IMR-90 (cell line): ENCODE measurements at regions not wholly inside any gene's neighbourhood (a gene's known extent, or its start where the extent isn't known, plus 50 kb on each side); places are given as distances from the start of the nearest gene placed in this dataset.

Experiments
- ATAC-seq: fragments of 200-7000 bp; cut with Tn5 transposase; 2 replicates; pipeline ENCODE4 v1.9.1; 2020; ENCODE audit warnings: low read depth, mild to moderate bottlenecking, moderate library complexity
- BruUV-seq: library from RNA; stranded (reverse); fragments of 400-500 nt; replicated peaks from 2 replicates; lab custom pipeline; 2021; lab: Mats Ljungman, UMichigan
- CTCF ChIA-PET: fragments of 300-600 bp; formaldehyde crosslinking; extraction: SDS; loops from one replicate; lab custom pipeline; 2021; ENCODE audit warnings: antibody characterized with exemption; lab: Yijun Ruan, JAX
- POLR2A ChIA-PET: fragments of 300-600 bp; sonication (Branson Sonifier 250); formaldehyde crosslinking; loops from one replicate; lab custom pipeline; 2022; ENCODE audit warnings: antibody characterized with exemption; ENCODE audit not compliant: unreplicated experiment; lab: Charles Lee
- DNase-seq: peaks from one replicate; pipeline ENCODE4 v3.0.0; 2013
- H2AFZ ChIP-seq: replicated peaks from 2 replicates; pipeline ENCODE3; 2013; ENCODE audit warnings: low read length, mild to moderate bottlenecking; ENCODE audit not compliant: poor library complexity
- H2AK5ac ChIP-seq: 2 replicates; pipeline ENCODE4 v1.6.1; 2013; ENCODE audit warnings: low read depth, low read length, inconsistent platforms
- H2AK9ac ChIP-seq: replicated peaks from 2 replicates; pipeline ENCODE3; 2013; ENCODE audit warnings: mild to moderate bottlenecking, low read depth, low read length, moderate library complexity; ENCODE audit not compliant: poor library complexity
- H2BK120ac ChIP-seq: 2 replicates; pipeline ENCODE4 v1.6.1; 2013; ENCODE audit warnings: low read depth, low read length, inconsistent platforms
- H2BK15ac ChIP-seq: 3 replicates; pipeline ENCODE4 v1.6.1; 2013; ENCODE audit warnings: low read depth, low read length, inconsistent platforms
- H2BK20ac ChIP-seq: 2 replicates; pipeline ENCODE4 v1.6.1; 2013; ENCODE audit warnings: low read depth, mild to moderate bottlenecking, inconsistent platforms, low read length, moderate library complexity
- H2BK5ac ChIP-seq: 2 replicates; pipeline ENCODE4 v1.6.1; 2013; ENCODE audit warnings: mild to moderate bottlenecking, low read depth, low read length, inconsistent platforms; ENCODE audit not compliant: poor library complexity, severe bottlenecking
- H3K14ac ChIP-seq: replicated peaks from 2 replicates; pipeline ENCODE4 v1.6.1; 2013; ENCODE audit warnings: low read depth, low read length, inconsistent platforms
- H3K18ac ChIP-seq: 2 replicates; pipeline ENCODE4 v1.6.1; 2013; ENCODE audit warnings: low read depth, low read length, control low read depth
- H3K23ac ChIP-seq: 2 replicates; pipeline ENCODE4 v1.6.1; 2013; ENCODE audit warnings: low read depth, low read length, inconsistent platforms
- H3K27ac ChIP-seq: 2 replicates; pipeline ENCODE4 v1.5.1; 2013; ENCODE audit warnings: mild to moderate bottlenecking, control low read depth, low read length; ENCODE audit not compliant: insufficient read depth
- H3K27me3 ChIP-seq: 2 replicates; pipeline ENCODE4 v1.6.1; 2013; ENCODE audit warnings: low read length; ENCODE audit not compliant: control insufficient read depth, insufficient read depth
- H3K36me3 ChIP-seq: 2 replicates; pipeline ENCODE4 v1.6.1; 2013; ENCODE audit warnings: low read length, mixed read lengths; ENCODE audit not compliant: control insufficient read depth, insufficient read depth
- H3K4ac ChIP-seq: 2 replicates; pipeline ENCODE4 v1.6.1; 2013; ENCODE audit warnings: low read depth, low read length, inconsistent platforms
- H3K4me1 ChIP-seq: 2 replicates; pipeline ENCODE4 v1.6.1; 2013; ENCODE audit warnings: low read length, mixed read lengths; ENCODE audit not compliant: control insufficient read depth, insufficient read depth
- H3K4me2 ChIP-seq: 2 replicates; pipeline ENCODE4 v1.6.1; 2013; ENCODE audit warnings: low read depth, mild to moderate bottlenecking, control low read depth, low read length, moderate library complexity
- H3K4me3 ChIP-seq: 2 replicates; pipeline ENCODE4 v1.5.1; 2013; ENCODE audit warnings: low read depth, mild to moderate bottlenecking, control low read depth, low read length, moderate library complexity; ENCODE audit not compliant: insufficient read depth
- H3K56ac ChIP-seq: 2 replicates; pipeline ENCODE4 v1.6.1; 2013; ENCODE audit warnings: low read length, inconsistent platforms; ENCODE audit not compliant: insufficient read depth; ENCODE audit errors: extremely low read depth
- H3K79me1 ChIP-seq, 2 experiments: 2 replicates each; pipeline ENCODE4 v1.6.1; 2013; ENCODE audit warnings: low read length in 2 of 2, inconsistent platforms in 1 of 2, low read depth in 1 of 2
- H3K9ac ChIP-seq: 2 replicates; pipeline ENCODE4 v1.6.1; 2013; ENCODE audit warnings: low read depth, low read length, control low read depth
- H3K9me1 ChIP-seq: 2 replicates; pipeline ENCODE4 v1.6.1; 2013; ENCODE audit warnings: low read length, inconsistent platforms; ENCODE audit not compliant: insufficient read depth
- H3K9me3 ChIP-seq: 2 replicates; pipeline ENCODE4 v1.6.1; 2013; ENCODE audit warnings: low read length; ENCODE audit not compliant: control insufficient read depth, insufficient read depth
- H4K20me1 ChIP-seq: 2 replicates; pipeline ENCODE4 v1.6.1; 2013; ENCODE audit warnings: low read length, inconsistent platforms; ENCODE audit not compliant: insufficient read depth
- H4K5ac ChIP-seq: 2 replicates; pipeline ENCODE4 v1.6.1; 2013; ENCODE audit warnings: mild to moderate bottlenecking, low read depth, low read length, control low read depth
- H4K8ac ChIP-seq, 2 experiments: 2 replicates each; pipeline ENCODE4 v1.6.1; 2013; ENCODE audit warnings: low read depth in 2 of 2, low read length in 2 of 2, control low read depth in 1 of 2, inconsistent platforms in 1 of 2
- H4K91ac ChIP-seq: 2 replicates; pipeline ENCODE4 v1.6.1; 2013; ENCODE audit warnings: low read depth, low read length, inconsistent platforms; ENCODE audit not compliant: insufficient read depth
- BHLHE40 ChIP-seq: fragments of 150-350 bp; IDR thresholded peaks from 2 replicates; pipeline ENCODE4 v1.6.1; 2016; ENCODE audit warnings: mild to moderate bottlenecking, low read depth, low read length
- CEBPB ChIP-seq: IDR thresholded peaks from 2 replicates; pipeline ENCODE4 v1.6.1; 2012; ENCODE audit warnings: low read depth, low read length, improper control_type of control experiment
- CHD1 ChIP-seq: IDR thresholded peaks from 2 replicates; pipeline ENCODE4 v1.6.1; 2012; ENCODE audit warnings: low read depth, low read length, improper control_type of control experiment
- FOS ChIP-seq: fragments of 150-350 bp; IDR thresholded peaks from 2 replicates; pipeline ENCODE4 v1.6.1; 2016; ENCODE audit warnings: low read depth, low read length
- MAFK ChIP-seq: IDR thresholded peaks from 2 replicates; pipeline ENCODE4 v1.6.1; 2012; ENCODE audit warnings: low read depth, low read length, improper control_type of control experiment
- MAZ ChIP-seq: IDR thresholded peaks from 2 replicates; pipeline ENCODE4 v1.6.1; 2012; ENCODE audit warnings: low read depth, mild to moderate bottlenecking, low read length, improper control_type of control experiment, moderate library complexity, borderline replicate concordance
- MXI1 ChIP-seq: IDR thresholded peaks from 2 replicates; pipeline ENCODE4 v1.6.1; 2012; ENCODE audit warnings: low read depth, mild to moderate bottlenecking, low read length, moderate library complexity, borderline replicate concordance
- NFE2L2 ChIP-seq: fragments of 150-350 bp; IDR thresholded peaks from 2 replicates; pipeline ENCODE4 v1.6.1; 2016; ENCODE audit warnings: low read depth, mild to moderate bottlenecking, low read length
- POLR2A ChIP-seq: IDR thresholded peaks from 2 replicates; pipeline ENCODE4 v1.6.1; 2012; ENCODE audit warnings: mild to moderate bottlenecking, low read depth, low read length
- RAD21 ChIP-seq: IDR thresholded peaks from 2 replicates; pipeline ENCODE4 v1.6.1; 2012; ENCODE audit warnings: low read length, improper control_type of control experiment
- RCOR1 ChIP-seq: IDR thresholded peaks from 2 replicates; pipeline ENCODE4 v1.6.1; 2012; ENCODE audit warnings: mild to moderate bottlenecking, low read length, improper control_type of control experiment; ENCODE audit not compliant: insufficient replicate concordance
- RFX5 ChIP-seq: IDR thresholded peaks from 2 replicates; pipeline ENCODE4 v1.8.0; 2012; ENCODE audit warnings: low read depth, mild to moderate bottlenecking, low read length, moderate library complexity
- SMC3 ChIP-seq: fragments of 150-350 bp; IDR thresholded peaks from 2 replicates; pipeline ENCODE4 v1.6.1; 2016; ENCODE audit warnings: low read depth, mild to moderate bottlenecking, antibody characterized with exemption, low read length, moderate library complexity
- WGBS, 2 experiments: methylation state at CpG; one replicate each; pipeline versions ENCODE4 v1.1.5 to v1.1.7; 2013; ENCODE audit warnings: missing lambda C conversion rate in 2 of 2; ENCODE audit not compliant: insufficient read length in 1 of 2; ENCODE audit errors: extremely low coverage in 2 of 2; 5-methylcytosine and 5-hydroxymethylcytosine counted together
- dilution Hi-C: fragments of 300-500 bp; cut with HindIII; formaldehyde crosslinking; loops from one replicate; pipeline ENCODE4 v1.14.3; 2018; ENCODE audit warnings: low sequenced_read_pairs; ENCODE audit not compliant: unreplicated experiment
- in situ Hi-C: fragments of 300-500 bp; cut with MboI; formaldehyde crosslinking; loops from 3 replicates; pipeline ENCODE4 v1.14.3; 2019; ENCODE audit warnings: low sequenced_read_pairs, inconsistent platforms, mixed read lengths
- intact Hi-C: fragments of 100-400 bp; cut with micrococcal nuclease; formaldehyde crosslinking; loops from 2 replicates; pipeline ENCODE4 v1.10.0; 2022
- TF ChIP-seq, protein P1 (sequence below): fragments of 150-350 bp; IDR thresholded peaks from 2 replicates; pipeline ENCODE4 v1.6.1; 2016; ENCODE audit warnings: low read depth, mild to moderate bottlenecking, low read length, moderate library complexity, borderline replicate concordance
- TF ChIP-seq, protein P2 (sequence below): conservative IDR thresholded peaks from 2 replicates; pipeline ENCODE4 v1.5.1; 2012; ENCODE audit warnings: mild to moderate bottlenecking, low read depth, low read length, improper control_type of control experiment
- TF ChIP-seq, protein P3 (sequence below): fragments of 150-350 bp; IDR thresholded peaks from 2 replicates; pipeline ENCODE4 v1.6.1; 2017; ENCODE audit warnings: mild to moderate bottlenecking, antibody characterized with exemption, low read length, low read depth

DNA sequence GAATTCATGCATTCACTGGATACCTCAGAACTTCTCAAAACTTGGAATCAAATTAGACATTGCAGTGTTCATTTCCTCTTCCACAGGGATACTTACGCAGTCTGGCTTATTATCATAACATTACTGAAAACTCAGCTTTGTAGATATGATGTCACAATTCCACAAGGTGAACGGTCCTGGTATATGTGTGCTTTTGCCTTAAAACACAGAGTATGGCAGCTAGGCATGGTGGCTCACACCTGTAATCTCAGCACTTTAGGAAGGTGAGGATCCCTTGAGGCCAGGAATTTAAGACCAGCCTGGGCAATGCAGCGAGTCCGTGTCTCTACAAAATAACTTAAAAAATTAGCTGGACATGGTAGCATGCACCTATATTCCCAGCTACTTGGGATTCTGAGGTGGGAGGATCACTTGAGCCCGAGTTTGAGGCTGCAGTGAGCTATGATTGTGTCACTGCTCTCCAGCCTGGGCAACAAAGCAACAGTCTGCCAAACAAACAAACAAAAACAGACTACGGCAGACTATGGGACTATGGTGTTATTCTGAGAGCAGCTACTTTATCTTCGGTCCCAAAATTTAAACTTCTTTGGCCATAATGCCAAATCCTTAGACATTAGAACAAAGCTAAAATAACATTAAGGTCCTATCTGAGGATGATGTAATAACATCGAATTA is 1191.9 kb upstream of the SLC39A10 start:
- Histone ChIP-seq H3K23ac (no peak overlapping the region), H3K4ac (no peak overlapping the region), H2AFZ (no peak overlapping the region), H3K27me3 (no peaks in the 10 kb centered on the region), H3K9me1 (no peaks in the 10 kb centered on the region), H2BK20ac (no peak overlapping the region), H3K18ac (no peak overlapping the region), H3K9ac (no peak overlapping the region), H4K20me1 (no peaks in the 10 kb centered on the region), H3K79me1 (no peaks in the 10 kb centered on the region), H2AK9ac (no peak overlapping the region), H2AK5ac (no peak overlapping the region), H3K4me1 (no peaks in the 10 kb centered on the region), H2BK5ac (no peak overlapping the region), H2BK15ac (no peak overlapping the region), H4K5ac (no peak overlapping the region), H3K27ac (no peak overlapping the region), H2BK120ac (no peak overlapping the region), H3K9me3 (no peaks in the 10 kb centered on the region), H3K14ac (no peak overlapping the region), H3K56ac (no peak overlapping the region), H4K91ac (no peak overlapping the region), H3K4me2 (no peak overlapping the region), H4K8ac (no peak overlapping the region), H3K4me3 (no peak overlapping the region), H3K36me3 (no peaks in the 10 kb centered on the region)
- intact Hi-C loops (no loop called here), in situ Hi-C loops (no loop called here), dilution Hi-C loops (no loop called here)
- WGBS, 2 experiments: no CpG with 5 or more reads among the region's 8 CpGs
- ChIA-PET POLR2A (no interaction called here), CTCF (no interaction called here)
- DNase-seq: no peak
- BruUV-seq: no TSS peak
- TF ChIP-seq MAFK: no peak
- TF ChIP-seq CEBPB: no peak
- no peak for TF ChIP-seq RCOR1
- no peak for TF ChIP-seq POLR2A
- TF ChIP-seq, protein P1, sequence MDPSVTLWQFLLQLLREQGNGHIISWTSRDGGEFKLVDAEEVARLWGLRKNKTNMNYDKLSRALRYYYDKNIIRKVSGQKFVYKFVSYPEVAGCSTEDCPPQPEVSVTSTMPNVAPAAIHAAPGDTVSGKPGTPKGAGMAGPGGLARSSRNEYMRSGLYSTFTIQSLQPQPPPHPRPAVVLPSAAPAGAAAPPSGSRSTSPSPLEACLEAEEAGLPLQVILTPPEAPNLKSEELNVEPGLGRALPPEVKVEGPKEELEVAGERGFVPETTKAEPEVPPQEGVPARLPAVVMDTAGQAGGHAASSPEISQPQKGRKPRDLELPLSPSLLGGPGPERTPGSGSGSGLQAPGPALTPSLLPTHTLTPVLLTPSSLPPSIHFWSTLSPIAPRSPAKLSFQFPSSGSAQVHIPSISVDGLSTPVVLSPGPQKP: no peak
- TF ChIP-seq CHD1: no peak
- no peak for TF ChIP-seq FOS
- TF ChIP-seq, protein P2, sequence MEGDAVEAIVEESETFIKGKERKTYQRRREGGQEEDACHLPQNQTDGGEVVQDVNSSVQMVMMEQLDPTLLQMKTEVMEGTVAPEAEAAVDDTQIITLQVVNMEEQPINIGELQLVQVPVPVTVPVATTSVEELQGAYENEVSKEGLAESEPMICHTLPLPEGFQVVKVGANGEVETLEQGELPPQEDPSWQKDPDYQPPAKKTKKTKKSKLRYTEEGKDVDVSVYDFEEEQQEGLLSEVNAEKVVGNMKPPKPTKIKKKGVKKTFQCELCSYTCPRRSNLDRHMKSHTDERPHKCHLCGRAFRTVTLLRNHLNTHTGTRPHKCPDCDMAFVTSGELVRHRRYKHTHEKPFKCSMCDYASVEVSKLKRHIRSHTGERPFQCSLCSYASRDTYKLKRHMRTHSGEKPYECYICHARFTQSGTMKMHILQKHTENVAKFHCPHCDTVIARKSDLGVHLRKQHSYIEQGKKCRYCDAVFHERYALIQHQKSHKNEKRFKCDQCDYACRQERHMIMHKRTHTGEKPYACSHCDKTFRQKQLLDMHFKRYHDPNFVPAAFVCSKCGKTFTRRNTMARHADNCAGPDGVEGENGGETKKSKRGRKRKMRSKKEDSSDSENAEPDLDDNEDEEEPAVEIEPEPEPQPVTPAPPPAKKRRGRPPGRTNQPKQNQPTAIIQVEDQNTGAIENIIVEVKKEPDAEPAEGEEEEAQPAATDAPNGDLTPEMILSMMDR: no peak
- TF ChIP-seq MXI1: no peak
- TF ChIP-seq, protein P3, sequence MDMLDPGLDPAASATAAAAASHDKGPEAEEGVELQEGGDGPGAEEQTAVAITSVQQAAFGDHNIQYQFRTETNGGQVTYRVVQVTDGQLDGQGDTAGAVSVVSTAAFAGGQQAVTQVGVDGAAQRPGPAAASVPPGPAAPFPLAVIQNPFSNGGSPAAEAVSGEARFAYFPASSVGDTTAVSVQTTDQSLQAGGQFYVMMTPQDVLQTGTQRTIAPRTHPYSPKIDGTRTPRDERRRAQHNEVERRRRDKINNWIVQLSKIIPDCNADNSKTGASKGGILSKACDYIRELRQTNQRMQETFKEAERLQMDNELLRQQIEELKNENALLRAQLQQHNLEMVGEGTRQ: no peak
- no peak for TF ChIP-seq MAZ
- TF ChIP-seq SMC3: no peak
- TF ChIP-seq BHLHE40: no peak
- TF ChIP-seq NFE2L2: no peak
- no peak for TF ChIP-seq RAD21
- no peak for TF ChIP-seq RFX5
- ATAC-seq: no peak
